Osteoblast (primary cell): ENCODE measurements at regions not wholly inside any gene's neighbourhood (a gene's known extent, or its start where the extent isn't known, plus 50 kb on each side); places are given as distances from the start of the nearest gene placed in this dataset.

Source experiments
- DNase-seq: peaks from one replicate; pipeline ENCODE4 v3.0.0; 2011; ENCODE audit warnings: low spot score, mixed read lengths; ENCODE audit not compliant: insufficient read length; ENCODE audit errors: missing footprints
- H2AFZ ChIP-seq: 2 replicates; pipeline ENCODE4 v1.6.0; 2011; ENCODE audit warnings: mild to moderate bottlenecking, low read length
- H3K27ac ChIP-seq: 2 replicates; pipeline ENCODE4 v1.5.1; 2011; ENCODE audit warnings: mild to moderate bottlenecking, low read depth, low read length, moderate library complexity
- H3K27me3 ChIP-seq: 2 replicates; pipeline ENCODE4 v1.6.0; 2012; ENCODE audit warnings: mild to moderate bottlenecking, control low read depth, inconsistent platforms, low read length, moderate library complexity; ENCODE audit not compliant: insufficient read depth
- H3K36me3 ChIP-seq: 2 replicates; pipeline ENCODE4 v1.5.1; 2011; ENCODE audit warnings: mild to moderate bottlenecking, low read length, control low read depth, moderate library complexity; ENCODE audit not compliant: insufficient read depth
- H3K4me1 ChIP-seq: 2 replicates; pipeline ENCODE4 v1.5.1; 2011; ENCODE audit warnings: mild to moderate bottlenecking, low read length, control low read depth, moderate library complexity; ENCODE audit not compliant: insufficient read depth
- H3K4me2 ChIP-seq: 2 replicates; pipeline ENCODE4 v1.6.0; 2011; ENCODE audit warnings: mild to moderate bottlenecking, low read length; ENCODE audit not compliant: insufficient read depth
- H3K4me3 ChIP-seq: fragments of 200-600 bp; sonication (generic); 3 replicates; pipeline ENCODE4 v1.5.1; 2012; ENCODE audit warnings: mild to moderate bottlenecking, low read length, inconsistent platforms; ENCODE audit not compliant: insufficient read depth
- H3K79me2 ChIP-seq: 2 replicates; pipeline ENCODE4 v1.6.0; 2012; ENCODE audit warnings: mild to moderate bottlenecking, low read length, control low read depth, inconsistent platforms; ENCODE audit not compliant: insufficient read depth
- H3K9me3 ChIP-seq: 2 replicates; pipeline ENCODE4 v1.5.1; 2011; ENCODE audit warnings: low read depth, low read length, control low read depth
- H4K20me1 ChIP-seq: 2 replicates; pipeline ENCODE4 v1.6.0; 2012; ENCODE audit warnings: mild to moderate bottlenecking, low read length, control low read depth; ENCODE audit not compliant: insufficient read depth
- TF ChIP-seq, protein P1 (sequence below): IDR thresholded peaks from 2 replicates; pipeline ENCODE4 v1.5.1; 2011; ENCODE audit warnings: mild to moderate bottlenecking, low read depth, low read length, moderate library complexity; ENCODE audit errors: extremely low read depth

DNA sequence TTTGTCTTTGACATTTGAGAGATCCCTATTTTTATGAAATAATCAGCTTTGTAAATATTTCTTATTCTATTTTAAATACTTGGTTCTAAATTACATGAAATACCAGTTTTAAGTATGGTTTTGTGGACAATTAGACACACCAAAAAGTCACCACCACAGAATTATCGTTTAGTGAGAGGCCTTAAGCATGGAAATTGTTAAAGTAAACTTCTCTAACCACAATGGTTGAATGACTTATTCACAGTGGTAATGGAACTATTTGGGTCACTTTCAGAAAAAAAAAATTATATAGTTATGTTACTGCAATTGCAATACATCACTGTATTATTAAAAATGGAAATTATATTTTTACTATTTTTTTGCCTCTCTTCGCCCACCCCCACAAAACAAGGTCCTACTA lies 1252.5 kb downstream of the EFNA5 start:
- peak; percentile 91 for DNase-seq
- no peak overlapping the region for H3K4me3 ChIP-seq
- no peaks in the 10 kb centered on the region for H3K9me3 ChIP-seq
- peaks cover 20% of the 10 kb centered on the region for H3K4me1 ChIP-seq
- H2AFZ ChIP-seq = no peak overlapping the region
- H3K36me3 ChIP-seq = no peaks in the 10 kb centered on the region
- H3K79me2 ChIP-seq = no peaks in the 10 kb centered on the region
- H4K20me1 ChIP-seq = no peaks in the 10 kb centered on the region
- H3K27ac ChIP-seq = no peak overlapping the region
- no peaks in the 10 kb centered on the region for H3K27me3 ChIP-seq
- TF ChIP-seq, protein P1, sequence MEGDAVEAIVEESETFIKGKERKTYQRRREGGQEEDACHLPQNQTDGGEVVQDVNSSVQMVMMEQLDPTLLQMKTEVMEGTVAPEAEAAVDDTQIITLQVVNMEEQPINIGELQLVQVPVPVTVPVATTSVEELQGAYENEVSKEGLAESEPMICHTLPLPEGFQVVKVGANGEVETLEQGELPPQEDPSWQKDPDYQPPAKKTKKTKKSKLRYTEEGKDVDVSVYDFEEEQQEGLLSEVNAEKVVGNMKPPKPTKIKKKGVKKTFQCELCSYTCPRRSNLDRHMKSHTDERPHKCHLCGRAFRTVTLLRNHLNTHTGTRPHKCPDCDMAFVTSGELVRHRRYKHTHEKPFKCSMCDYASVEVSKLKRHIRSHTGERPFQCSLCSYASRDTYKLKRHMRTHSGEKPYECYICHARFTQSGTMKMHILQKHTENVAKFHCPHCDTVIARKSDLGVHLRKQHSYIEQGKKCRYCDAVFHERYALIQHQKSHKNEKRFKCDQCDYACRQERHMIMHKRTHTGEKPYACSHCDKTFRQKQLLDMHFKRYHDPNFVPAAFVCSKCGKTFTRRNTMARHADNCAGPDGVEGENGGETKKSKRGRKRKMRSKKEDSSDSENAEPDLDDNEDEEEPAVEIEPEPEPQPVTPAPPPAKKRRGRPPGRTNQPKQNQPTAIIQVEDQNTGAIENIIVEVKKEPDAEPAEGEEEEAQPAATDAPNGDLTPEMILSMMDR = no peak
- no peak overlapping the region for H3K4me2 ChIP-seq

- TF ChIP-seq, protein P1 = no peak
- Histone ChIP-seq H4K20me1 (no peaks in the 10 kb centered on the region), H3K9me3 (no peaks in the 10 kb centered on the region), H3K4me1 (peaks cover 20% of the 10 kb centered on the region), H3K36me3 (no peaks in the 10 kb centered on the region), H3K4me3 (no peak overlapping the region), H3K27ac (no peak overlapping the region), H3K4me2 (no peak overlapping the region), H2AFZ (no peak overlapping the region), H3K79me2 (no peaks in the 10 kb centered on the region), H3K27me3 (no peaks in the 10 kb centered on the region)
- no peak for DNase-seq
Measured at GRCh38 chr5:106417566-106417965, 1253.2 kb downstream of the EFNA5 start.

DNA sequence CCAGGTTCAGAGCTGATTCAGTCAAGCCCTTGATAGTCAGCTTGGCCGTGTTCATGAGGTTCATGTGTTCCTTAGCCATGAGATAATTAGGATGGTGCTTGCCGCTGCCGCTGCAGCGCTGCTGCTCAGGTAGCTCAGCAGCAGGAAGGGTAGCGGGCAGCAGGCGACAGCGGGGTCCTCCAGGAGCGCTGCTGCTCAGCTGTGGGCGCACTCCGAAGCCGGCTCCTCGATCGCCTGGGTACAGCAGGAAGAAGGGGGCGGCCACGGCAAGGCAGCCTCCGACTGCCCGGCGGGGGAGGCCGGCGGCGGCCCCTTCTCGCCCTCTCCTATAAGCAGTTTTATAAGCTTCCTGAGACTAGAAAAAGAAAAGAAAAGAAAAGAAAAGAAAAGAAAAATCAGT lies 1253.6 kb downstream of the EFNA5 start:
- Histone ChIP-seq H3K4me1 (peaks cover 20% of the 10 kb centered on the region), H3K27ac (no peak overlapping the region), H3K9me3 (no peaks in the 10 kb centered on the region), H3K4me2 (no peak overlapping the region), H4K20me1 (no peaks in the 10 kb centered on the region), H3K79me2 (no peaks in the 10 kb centered on the region), H3K27me3 (no peaks in the 10 kb centered on the region), H3K4me3 (no peak overlapping the region), H2AFZ (no peak overlapping the region), H3K36me3 (no peaks in the 10 kb centered on the region)
- TF ChIP-seq, protein P1 = no peak
- no peak for DNase-seq

DNA sequence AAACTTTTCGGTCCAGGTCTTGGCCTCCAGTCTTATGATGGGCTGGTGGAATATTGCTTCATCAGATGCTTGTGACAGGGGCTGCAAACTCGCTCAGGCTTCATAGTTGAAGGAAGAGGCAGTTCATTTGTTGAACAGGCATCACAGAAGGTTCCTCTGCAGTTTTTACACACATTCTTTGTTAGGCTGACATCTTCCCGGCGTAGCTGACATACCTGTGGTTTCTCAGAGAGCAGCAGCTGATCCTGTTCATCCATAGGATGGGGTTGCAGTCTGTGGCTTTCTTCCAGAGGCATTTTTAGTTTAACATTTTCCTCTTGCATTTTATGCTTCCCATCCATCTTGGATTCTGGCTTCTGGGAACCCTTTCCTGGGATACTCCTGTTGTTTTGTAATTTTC lies 1255.2 kb downstream of the EFNA5 start:
- DNase-seq = peak; percentile 61
- H3K4me2 ChIP-seq = peak overlapping the region; percentile 4
- peaks cover 20% of the 10 kb centered on the region for H3K4me1 ChIP-seq
- H2AFZ ChIP-seq = no peak overlapping the region
- no peaks in the 10 kb centered on the region for H3K36me3 ChIP-seq
- no peak overlapping the region for H3K27ac ChIP-seq
- no peaks in the 10 kb centered on the region for H4K20me1 ChIP-seq
- no peaks in the 10 kb centered on the region for H3K79me2 ChIP-seq
- H3K27me3 ChIP-seq = no peaks in the 10 kb centered on the region
- no peaks in the 10 kb centered on the region for H3K9me3 ChIP-seq
- TF ChIP-seq, protein P1 = no peak
- no peak overlapping the region for H3K4me3 ChIP-seq
